ENCODE measurements at regions not wholly inside any gene's neighbourhood (a gene's known extent, or its start where the extent isn't known, plus 50 kb on each side); places are given as distances from the start of the nearest gene placed in this dataset.
A peak's percentile ranks its signal among the peaks of the same experiment; 100 is the strongest.
"Not testable (repeated sequence)": the region's sequence is repeated elsewhere in the genome, so short reads cannot be mapped to it uniquely, and the experiment has no call there.

DNA sequence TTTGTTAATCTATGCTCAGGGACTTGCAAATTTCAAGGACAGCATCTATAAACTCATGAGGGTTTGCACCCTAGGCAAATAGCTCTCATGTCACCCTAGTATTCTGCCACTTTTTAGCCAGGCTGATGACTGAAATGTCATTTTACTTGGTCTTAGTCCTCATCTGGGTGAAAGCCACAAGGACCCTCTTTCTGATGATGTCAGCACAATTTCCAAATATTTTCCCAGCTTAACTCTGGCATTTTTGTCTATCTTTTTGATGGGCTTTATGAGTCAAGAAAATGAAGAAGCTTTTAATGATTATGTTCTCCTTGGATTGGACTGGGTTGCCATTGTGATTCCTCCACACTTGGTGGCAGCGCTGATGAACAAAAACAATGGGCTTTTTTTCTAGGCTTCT lies 420.1 kb upstream of the BTBD3 start:
- DNase-seq, result no peak

DNA sequence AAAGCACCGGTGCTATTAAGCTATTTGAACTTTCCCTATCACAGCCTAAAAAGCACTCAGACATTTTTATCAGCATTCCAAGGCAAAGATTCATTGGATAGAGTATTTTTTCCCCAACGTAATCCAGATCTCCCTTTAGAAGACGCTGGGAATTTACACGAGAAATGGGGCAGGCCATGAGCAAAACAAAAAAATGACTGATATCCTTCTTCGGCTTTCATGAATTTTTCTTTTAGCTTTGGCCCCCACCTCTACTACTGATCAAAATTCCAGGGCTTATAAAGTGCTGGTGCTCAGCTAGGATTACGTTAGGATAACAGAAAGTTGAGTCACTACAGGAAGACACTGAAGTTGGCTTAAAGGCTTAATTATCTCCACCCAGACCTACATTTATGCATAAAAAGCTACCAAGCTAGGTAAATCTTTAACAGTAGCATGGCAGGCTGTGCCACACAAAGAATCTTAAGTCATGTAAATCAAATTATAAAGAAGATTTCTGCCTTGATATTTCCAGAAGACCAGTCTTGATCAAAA lies 418.5 kb upstream of the BTBD3 start:
- DNase-seq, result no peak

DNA sequence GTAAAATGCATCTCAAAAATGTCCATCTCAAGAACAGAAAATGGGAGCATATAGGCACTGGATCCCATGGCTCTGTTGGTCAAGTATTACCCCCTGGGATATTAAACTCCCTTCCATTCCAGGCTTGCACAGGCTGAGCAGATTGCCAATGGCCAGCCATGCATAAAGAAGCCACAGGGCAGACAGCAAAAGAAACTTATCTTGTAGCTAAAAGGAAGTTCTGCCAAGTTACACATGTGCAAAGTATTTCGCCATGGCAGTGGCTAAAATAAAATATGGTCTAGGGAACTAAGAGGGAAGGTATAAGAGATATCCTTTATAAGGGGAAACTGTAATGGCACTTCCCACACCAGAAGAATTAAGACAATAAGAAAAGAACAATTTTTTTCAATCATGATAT lies 415.6 kb upstream of the BTBD3 start:
- DNase-seq, result no peak

DNA sequence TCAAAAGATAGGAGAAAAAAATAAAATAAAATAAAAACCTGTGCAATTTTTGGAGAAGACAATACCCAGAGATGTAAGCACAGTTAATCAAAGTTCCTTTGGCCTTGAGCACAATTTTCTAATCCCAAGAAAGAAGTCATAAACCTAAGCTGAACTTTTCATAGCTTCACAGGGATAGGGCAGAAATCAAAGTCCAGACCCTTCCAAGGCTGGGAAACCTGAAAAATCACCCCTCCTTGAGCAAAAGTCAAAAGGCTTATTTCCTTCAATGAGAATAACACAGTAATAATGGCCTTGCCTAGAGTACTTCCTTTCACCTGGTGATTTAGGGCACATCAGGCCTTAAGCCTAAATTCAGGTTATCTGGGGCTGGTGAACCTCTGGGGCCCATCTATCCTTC lies 415.0 kb upstream of the BTBD3 start:
- DNase-seq, result no peak

- DNase-seq, result no peak
Measured at GRCh38 chr20:11509776-11510175, 407.9 kb upstream of the BTBD3 start.

DNA sequence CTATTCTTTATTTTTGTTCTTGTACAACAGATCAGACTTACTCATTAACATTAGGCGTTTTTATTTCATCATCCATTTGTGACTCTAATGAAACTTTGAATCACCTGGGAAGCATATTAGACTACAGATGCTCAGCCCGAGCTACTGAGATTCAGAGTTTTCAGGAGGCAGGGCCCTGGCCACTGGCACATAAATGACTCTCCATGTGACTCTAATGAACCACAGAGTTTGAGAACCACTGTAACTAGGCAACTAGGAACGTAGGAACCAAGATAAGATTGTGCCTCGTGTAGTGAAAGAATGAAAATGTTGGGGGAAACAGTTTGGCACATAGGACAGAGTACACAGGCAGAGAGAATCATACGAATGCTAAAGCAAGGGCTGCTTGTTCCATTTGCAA lies 405.9 kb upstream of the BTBD3 start:
- DNase-seq, result no peak

GRCh38 chr20:11513241-11513745 lies 404.4 kb upstream of the BTBD3 start:
- DNase-seq, result not testable (repeated sequence)

DNA sequence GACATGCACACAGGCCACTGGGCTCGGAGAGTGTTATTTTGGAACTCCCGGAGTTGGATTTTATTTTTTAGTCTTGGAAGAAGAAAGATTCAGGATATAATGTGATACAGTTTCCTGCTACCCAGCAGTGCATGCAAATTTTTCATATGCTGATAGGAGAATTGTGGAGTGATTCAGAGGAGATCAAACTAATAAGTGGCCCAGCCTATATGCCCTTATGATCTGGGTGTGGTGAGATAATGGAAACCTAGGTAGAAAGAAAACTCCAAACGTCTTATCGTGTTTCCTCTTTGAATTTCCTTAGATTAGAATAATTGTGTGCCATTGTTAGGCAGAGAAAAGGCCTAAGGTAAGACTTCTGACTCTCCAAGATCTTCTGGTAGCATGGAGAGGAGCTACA lies 401.2 kb upstream of the BTBD3 start:
- no peak for DNase-seq

DNA sequence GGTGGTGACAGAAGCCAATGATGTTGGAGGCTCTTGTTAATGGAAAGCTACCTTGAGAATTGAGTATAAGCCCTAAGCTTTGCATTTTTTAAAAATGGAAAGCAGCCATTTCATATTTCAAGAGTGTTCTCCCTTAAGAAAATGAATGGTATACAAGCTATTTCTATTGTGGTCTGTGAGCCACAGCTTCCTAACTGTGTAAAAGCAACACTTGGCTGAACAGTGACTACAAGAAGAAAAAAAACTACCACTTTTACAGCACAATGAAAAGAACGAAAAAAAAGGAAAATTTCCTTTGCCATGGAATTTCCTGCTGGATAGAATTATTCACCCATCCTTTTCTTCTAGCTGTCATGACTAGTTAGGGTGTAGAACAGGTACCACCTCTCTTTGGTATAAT lies 397.1 kb upstream of the BTBD3 start:
- DNase-seq, result no peak

DNA sequence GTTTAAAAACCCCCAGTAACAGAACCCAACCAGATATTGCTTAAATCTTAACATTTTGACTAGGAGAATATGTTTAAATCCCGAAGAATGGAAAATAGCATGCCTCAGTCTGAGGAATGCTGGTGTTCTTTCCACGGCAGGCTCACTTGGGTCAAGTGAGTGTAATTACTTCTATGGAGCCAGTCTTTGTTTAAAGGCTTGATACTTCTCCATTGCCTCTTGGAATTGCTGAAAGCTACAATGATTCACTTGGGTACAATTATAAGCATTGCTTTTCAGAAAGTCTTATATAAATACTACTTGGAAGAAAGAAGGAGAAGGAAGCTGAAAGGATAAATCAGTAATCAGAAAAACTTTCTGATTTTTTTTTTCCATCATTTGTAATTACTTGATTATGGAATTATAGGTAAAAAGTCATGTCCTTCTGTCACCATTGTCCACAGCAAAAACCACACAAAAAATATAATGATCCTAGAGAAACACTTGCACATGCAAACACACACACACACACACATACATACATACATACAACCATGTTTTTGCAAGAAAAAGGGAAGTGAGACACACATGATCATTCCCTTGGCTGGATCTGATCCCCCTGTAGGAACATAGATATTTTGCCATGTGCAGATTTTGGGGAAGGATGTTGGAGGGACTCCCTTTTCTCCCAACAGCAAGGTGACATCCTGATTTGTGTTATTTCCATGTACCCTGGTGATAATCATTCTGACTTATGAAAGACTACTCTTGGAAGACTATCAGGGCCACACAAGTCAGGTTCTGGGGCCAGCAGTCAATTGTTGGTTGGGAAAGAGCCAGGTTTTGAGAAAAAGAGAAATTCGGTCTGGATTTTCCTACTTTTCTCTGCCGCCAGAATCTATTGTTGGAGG lies 396.0 kb upstream of the BTBD3 start:
- no peak for DNase-seq

- no peak for DNase-seq
Measured at GRCh38 chr20:11522366-11522741, 395.3 kb upstream of the BTBD3 start.

DNA sequence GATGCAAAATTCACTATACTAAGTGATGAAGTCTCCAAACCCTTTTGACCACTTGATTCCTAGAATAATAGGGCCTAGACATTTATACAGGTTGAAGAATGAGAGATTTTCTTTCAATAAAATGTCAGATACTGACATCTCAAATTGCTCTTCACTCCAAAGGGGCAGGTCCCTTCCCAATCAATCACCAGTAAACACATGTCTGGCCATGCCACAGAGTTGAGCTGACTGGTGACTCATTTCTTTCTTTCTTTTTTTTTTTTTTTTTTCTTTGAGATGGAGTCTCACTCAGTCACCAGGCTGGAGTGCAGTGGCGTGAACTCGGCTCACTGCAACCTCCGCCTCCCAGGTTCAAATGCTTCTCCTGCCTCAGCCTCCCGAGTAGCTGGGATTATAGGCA lies 388.6 kb upstream of the BTBD3 start:
- DNase-seq, result no peak

DNA sequence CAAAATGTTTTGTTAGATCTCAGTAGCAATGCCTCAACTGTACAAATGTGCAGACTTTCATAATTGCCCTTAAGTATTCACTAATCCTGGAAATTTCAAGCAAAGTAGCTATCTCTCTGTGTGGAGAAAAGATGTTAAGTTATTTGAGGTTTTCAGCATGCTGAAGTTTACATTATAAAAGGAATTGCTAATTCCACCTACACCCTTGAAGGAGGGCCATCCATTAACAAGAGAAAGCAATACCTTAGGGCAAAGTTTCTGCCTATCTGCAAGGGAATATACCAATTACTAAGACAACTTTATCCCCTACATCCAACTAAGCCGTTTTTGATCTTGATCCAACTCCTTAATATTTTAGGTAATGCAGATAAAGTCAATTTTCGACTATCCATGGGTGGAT lies 380.7 kb upstream of the BTBD3 start:
- DNase-seq, result no peak

GRCh38 chr20:11539450-11539849 lies 378.2 kb upstream of the BTBD3 start:
- no peak for DNase-seq

GRCh38 chr20:11540558-11540957 lies 377.1 kb upstream of the BTBD3 start:
- DNase-seq, result no peak

DNA sequence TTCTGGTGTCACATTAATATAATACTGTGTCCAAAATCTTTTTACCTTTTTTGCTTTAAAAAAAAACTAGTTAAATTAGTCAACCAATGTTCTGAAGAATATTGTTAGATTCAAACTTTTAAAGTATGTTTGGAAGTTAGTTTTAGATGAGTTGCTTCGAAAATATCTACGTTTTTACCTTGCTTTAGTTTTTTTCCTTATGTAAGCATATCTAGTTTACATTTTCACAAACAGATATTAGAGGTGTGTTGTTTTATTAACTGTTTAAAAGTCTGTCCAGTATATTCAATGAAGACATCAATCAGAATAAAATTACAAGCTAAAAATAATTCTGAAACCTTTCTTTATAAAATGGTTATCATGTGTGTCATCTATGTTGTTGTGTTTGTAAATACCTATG lies 375.0 kb upstream of the BTBD3 start:
- DNase-seq, result no peak

- peak in 14 of 51 donors; percentile 1 to 74 (median 6) for DNase-seq
Measured at GRCh38 chr20:11544029-11544678, 373.5 kb upstream of the BTBD3 start.

DNA sequence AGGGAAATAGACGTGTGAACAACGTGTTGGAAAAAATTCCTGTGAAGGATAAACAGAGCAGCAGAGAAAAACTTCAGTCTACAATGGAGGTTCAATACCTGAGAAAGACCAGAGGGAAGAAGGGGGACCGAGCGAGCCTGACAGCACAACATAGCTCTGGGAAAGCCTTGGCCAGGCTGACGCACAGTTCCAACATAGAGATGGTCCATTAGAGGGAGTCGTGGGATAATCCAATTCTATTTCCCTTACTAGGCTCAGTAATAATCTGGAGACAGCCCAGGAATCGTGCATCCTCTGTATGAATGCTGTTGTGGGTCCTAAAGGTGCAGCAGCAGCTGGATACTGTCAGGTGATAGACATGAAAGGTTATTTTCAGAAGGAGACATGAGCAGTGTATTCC lies 370.8 kb upstream of the BTBD3 start:
- DNase-seq, result no peak

DNA sequence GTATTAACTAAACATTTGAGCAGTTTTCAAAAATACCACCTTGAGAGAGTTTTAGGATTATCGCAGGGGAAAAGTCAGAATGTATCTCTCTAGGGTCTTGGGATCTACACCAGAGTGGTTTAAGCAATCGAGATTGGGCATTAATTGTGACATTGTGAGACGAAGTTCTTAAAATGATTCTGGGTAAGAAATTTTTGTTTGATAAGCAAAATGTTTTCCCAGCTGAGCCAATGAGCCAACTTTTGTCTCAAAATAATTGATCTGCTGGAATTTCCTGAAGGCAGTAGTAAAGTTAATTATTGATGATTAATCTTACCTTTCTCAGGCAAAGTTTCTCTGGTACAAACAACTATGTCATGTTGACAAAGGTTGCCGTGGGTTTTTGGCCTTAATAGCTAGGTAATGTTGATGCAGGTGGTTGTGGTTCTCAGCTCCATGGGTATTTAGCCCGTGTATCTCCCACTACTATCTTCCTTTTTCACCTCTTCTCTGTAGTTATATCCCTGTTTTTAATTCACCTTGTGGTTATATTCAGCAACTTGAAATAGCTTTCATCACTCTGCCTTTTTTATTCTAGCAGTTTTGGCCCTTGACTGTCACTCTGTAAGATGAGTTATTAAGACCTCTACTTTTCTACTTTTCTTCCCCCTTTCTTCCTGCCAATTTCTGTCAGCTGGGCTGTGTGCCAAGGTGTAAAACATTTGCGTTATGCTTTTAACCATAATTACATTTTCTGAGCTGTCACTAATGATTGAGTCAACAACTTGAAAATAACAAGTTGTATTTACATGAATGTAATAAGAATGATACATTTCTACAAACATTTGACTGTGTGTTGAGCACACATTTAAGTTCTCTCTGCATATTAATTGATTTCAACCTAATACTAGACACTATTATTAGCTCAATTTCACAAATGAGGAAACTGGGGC lies 368.3 kb upstream of the BTBD3 start:
- no peak for DNase-seq

DNA sequence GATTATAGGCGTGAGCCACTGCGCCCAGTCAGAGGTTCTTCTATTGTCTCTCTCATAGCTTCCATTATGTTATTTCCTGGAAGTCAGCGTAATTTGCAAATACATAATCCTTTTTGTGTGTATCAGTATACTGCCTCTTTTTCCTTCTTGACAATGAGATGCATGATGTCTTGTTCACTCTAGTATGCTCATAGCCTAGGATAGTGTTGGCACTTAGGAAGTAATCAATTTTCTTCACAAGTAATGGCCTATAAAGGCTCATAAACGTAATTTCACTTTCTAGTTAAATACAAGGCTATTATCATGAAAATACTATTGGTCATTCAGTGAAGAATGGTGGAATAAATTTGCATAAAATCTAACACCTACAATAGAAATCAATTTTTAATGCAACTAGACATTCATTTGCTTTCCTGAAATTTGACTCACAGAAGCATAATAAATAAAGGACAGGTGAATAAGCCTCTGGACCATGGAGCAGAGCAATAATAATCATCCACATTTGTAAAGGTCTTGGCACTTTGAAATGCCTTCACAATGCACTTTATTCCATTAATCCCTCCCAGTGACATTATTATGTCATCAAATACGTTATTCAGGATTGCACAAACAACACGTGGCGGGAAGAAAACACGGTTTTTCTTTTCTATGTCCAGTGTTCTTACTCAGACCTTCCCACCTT lies 366.9 kb upstream of the BTBD3 start:
- DNase-seq, result no peak

GRCh38 chr20:11551479-11551878 lies 366.2 kb upstream of the BTBD3 start:
- DNase-seq, result no peak
